Activated CD4-positive, alpha-beta memory T cell treated with anti-CD3 and anti-CD28 coated beads, Interleukin-2, amount 10 ng/mL, durations not matched to agents 7 days and 5 days (primary cell): ENCODE measurements at regions not wholly inside any gene's neighbourhood (a gene's known extent, or its start where the extent isn't known, plus 50 kb on each side); places are given as distances from the start of the nearest gene placed in this dataset.
A peak's percentile ranks its signal among the peaks of the same experiment; 100 is the strongest.

Experiments used
- CTCF ChIA-PET: fragments of 350-600 bp; sonication (Branson Sonifier 250); formaldehyde crosslinking; loops from one replicate; lab custom pipeline; 2021; ENCODE audit warnings: antibody characterized with exemption, inconsistent platforms; lab: Charles Lee
- POLR2A ChIA-PET: fragments of 350-600 bp; sonication (Branson Sonifier 250); formaldehyde crosslinking; loops from one replicate; lab custom pipeline; 2021; ENCODE audit warnings: antibody characterized with exemption; lab: Charles Lee
- DNase-seq: peaks from one replicate; pipeline ENCODE4 v3.0.0-alpha.2; 2020
- H3K27ac Mint-ChIP-seq: one replicate; pipeline ENCODE4 v1.8.0; 2021; ENCODE audit warnings: mild to moderate bottlenecking, mixed read lengths
- H3K27me3 Mint-ChIP-seq: one replicate; pipeline ENCODE4 v1.8.0; 2021; ENCODE audit warnings: mixed read lengths
- H3K36me3 Mint-ChIP-seq: one replicate; pipeline ENCODE4 v1.8.0; 2021; ENCODE audit warnings: low read depth, mixed read lengths
- H3K4me1 Mint-ChIP-seq: one replicate; pipeline ENCODE4 v1.8.0; 2021; ENCODE audit warnings: mixed read lengths
- H3K4me3 Mint-ChIP-seq: one replicate; pipeline ENCODE4 v1.8.0; 2021; ENCODE audit warnings: mild to moderate bottlenecking, mixed read lengths
- H3K9me3 Mint-ChIP-seq: one replicate; pipeline ENCODE4 v1.8.0; 2021; ENCODE audit warnings: mixed read lengths

DNA sequence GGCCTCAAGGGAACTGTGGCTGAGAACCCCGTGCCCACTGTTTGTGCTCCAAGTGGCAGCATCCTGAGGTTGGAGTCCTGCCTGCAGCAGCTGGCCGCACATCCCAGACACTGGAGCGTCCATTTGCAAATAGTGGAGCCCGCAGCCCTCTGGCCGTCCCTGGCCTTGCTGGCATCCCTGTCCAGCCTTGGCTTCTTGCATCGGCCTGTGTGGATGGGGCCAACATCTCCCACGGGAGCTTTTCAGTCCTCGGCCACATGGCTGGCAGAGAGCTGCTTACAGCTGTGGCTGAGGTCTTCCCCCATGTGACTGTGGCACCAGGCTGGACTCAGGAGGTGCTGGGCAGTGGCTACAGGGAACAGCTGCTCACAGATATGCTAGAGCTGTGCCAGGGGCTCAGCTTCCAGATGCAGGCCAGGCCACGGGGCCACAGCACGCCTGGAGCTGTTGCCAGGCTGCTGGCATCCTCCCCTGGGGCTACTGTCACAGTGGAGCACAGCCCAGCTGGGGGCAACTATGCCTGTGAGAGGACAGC, 71.2 kb downstream of the FAM43A start:
- no peak for DNase-seq
- H3K36me3 Mint-ChIP-seq: no peaks in the 10 kb centered on the region
- POLR2A ChIA-PET: no interaction called here

DNA sequence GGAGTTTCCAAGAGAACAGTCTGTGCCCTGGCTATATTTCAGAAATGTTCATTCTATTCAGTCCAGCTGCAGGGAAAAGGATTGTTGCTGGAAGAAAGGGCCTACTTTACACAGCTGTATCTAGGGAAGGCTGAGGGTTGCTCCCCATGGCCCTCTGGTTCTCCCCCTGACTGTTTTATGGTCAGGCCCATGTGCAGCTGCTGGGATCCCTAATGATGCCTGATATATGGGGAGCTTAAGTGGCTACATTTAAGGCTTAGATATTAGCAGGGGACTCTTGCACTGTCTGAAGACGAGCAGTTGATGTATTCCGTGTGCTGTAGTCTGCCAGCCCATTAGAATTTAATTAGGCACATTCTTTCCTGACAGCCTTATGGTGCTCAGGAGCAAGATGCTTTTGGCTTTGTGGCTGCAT, 72.0 kb downstream of the FAM43A start:
- H3K27me3 Mint-ChIP-seq: peaks cover 7% of the 10 kb centered on the region
- no peak for DNase-seq
- no peaks in the 10 kb centered on the region for H3K36me3 Mint-ChIP-seq
- H3K4me1 Mint-ChIP-seq: no peaks in the 10 kb centered on the region
- H3K4me3 Mint-ChIP-seq: no peak overlapping the region
- H3K9me3 Mint-ChIP-seq: no peaks in the 10 kb centered on the region
- POLR2A ChIA-PET: no interaction called here
- no peak overlapping the region for H3K27ac Mint-ChIP-seq
- CTCF ChIA-PET: interaction anchor here (1.0 kb wide), 1 partner anchor 75 kb away, joined by 4 read pairs; no protein-coding TSS in a partner anchor

More for the DNA sequence above, 71.2 kb downstream of the FAM43A start:
- CTCF ChIA-PET: no interaction called here
- Mint-ChIP-seq H3K27ac (no peak overlapping the region), H3K4me3 (no peak overlapping the region), H3K27me3 (peaks cover 8% of the 10 kb centered on the region), H3K9me3 (no peaks in the 10 kb centered on the region), H3K4me1 (no peaks in the 10 kb centered on the region)

DNA sequence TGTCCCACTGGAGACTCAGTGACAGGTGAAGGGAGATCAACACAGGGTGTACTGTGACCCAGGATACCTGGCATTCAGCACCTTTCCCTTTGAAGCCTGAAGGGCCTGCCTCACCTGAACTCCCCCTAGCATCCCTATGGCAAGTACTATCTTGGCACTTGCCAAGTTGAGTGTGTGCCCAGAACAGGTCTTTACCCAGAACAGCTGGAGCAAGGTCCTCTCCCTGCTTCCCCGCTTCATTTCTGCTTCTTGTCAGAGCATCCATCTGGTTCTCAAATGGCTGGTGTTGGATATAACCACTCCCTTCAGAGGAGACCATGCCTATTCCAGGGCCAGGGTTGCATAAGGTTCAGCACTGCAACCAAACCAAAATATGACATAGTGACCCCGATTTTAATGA, 73.0 kb downstream of the FAM43A start:
- ChIA-PET POLR2A (no interaction called here), CTCF (no interaction called here)
- DNase-seq: no peak
- Mint-ChIP-seq H3K9me3 (no peaks in the 10 kb centered on the region), H3K36me3 (no peaks in the 10 kb centered on the region), H3K4me3 (no peak overlapping the region), H3K4me1 (no peaks in the 10 kb centered on the region), H3K27me3 (peaks cover 6% of the 10 kb centered on the region), H3K27ac (no peak overlapping the region)

DNA sequence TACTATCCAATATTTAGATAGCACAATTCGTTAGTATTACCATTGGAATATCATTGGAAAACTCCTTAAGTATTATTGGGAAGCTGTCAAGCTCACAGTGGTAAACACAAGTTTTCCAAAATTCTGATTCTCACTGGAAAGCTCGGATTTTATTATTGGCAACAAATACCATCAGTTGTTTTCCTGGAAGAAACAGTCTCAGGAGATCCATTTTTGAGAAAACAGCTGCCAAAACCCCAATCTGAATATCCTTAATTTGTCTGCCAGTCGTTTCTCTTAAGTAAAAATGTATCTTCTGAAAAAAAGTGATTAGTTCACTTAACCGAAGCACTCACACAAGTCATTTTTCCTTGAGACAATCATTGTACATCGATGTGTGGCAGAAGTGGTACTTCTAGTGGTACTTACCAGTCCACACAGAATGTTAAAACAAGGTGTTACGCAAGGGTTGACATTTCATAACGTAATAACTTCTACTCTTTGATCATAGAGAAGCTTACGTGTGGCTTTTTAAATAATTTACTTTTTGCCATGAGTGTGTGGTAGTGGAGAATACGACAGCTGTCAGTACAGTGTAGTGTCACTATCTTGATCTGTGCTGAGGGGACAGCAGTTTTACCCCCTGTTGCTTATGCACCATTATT, 74.9 kb downstream of the FAM43A start:
- H3K27ac Mint-ChIP-seq: no peak overlapping the region
- H3K27me3 Mint-ChIP-seq: peaks cover 10% of the 10 kb centered on the region

DNA sequence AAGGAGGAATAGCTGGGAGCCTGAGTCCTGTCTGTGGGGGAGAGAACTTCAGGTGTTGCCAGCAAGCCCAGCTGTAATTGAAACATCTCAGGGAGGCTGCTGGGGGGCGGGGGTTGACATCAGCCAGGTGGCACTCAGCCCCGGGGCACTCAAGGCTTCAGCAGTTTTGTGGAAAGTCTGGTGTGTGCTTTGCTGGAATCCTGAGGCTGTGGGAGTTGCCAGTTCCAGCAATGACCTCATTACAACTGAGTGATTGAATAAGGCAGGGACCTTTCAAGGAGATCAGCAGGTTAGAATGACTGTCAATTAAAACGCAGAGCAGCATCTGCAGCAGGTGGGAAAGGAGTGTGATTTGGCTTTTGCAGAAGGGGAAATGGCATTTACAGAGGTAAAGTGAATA, 75.7 kb downstream of the FAM43A start:
- Mint-ChIP-seq H3K4me1 (no peaks in the 10 kb centered on the region), H3K27ac (no peak overlapping the region), H3K4me3 (no peak overlapping the region), H3K9me3 (no peaks in the 10 kb centered on the region), H3K36me3 (no peaks in the 10 kb centered on the region), H3K27me3 (peaks cover 14% of the 10 kb centered on the region)
- ChIA-PET CTCF (no interaction called here), POLR2A (no interaction called here)
- no peak for DNase-seq

More for the DNA sequence above, 74.9 kb downstream of the FAM43A start:
- no peaks in the 10 kb centered on the region for H3K36me3 Mint-ChIP-seq
- no peaks in the 10 kb centered on the region for H3K4me1 Mint-ChIP-seq
- DNase-seq: no peak
- CTCF ChIA-PET: no interaction called here
- POLR2A ChIA-PET: no interaction called here
- no peaks in the 10 kb centered on the region for H3K9me3 Mint-ChIP-seq
- no peak overlapping the region for H3K4me3 Mint-ChIP-seq

DNA sequence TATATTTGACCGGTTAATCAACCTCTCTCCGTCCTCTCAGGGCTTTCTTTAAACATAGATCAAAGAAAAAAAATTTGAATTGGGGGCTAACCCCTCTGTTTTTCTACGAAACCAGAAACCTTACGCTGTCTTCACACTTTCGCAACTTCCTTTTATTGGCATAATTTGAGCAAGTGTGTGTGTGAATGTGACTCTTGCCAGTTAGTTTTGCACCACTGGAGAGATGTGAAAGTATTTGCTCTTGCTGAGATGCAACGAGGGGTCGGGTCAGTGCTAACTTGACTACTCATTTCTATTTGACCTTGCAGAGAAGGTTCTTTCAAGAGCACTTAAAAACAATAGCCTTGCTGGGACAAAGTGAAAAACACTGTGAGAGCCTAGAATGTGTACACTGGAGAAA, 81.2 kb downstream of the FAM43A start:
- ChIA-PET CTCF (no interaction called here), POLR2A (no interaction called here)
- no peak overlapping the region for H3K4me3 Mint-ChIP-seq
- H3K4me1 Mint-ChIP-seq: peaks cover 19% of the 10 kb centered on the region
- H3K9me3 Mint-ChIP-seq: no peaks in the 10 kb centered on the region
- DNase-seq: no peak
- H3K36me3 Mint-ChIP-seq: no peaks in the 10 kb centered on the region
- peaks cover 19% of the 10 kb centered on the region for H3K27me3 Mint-ChIP-seq
- no peak overlapping the region for H3K27ac Mint-ChIP-seq

DNA sequence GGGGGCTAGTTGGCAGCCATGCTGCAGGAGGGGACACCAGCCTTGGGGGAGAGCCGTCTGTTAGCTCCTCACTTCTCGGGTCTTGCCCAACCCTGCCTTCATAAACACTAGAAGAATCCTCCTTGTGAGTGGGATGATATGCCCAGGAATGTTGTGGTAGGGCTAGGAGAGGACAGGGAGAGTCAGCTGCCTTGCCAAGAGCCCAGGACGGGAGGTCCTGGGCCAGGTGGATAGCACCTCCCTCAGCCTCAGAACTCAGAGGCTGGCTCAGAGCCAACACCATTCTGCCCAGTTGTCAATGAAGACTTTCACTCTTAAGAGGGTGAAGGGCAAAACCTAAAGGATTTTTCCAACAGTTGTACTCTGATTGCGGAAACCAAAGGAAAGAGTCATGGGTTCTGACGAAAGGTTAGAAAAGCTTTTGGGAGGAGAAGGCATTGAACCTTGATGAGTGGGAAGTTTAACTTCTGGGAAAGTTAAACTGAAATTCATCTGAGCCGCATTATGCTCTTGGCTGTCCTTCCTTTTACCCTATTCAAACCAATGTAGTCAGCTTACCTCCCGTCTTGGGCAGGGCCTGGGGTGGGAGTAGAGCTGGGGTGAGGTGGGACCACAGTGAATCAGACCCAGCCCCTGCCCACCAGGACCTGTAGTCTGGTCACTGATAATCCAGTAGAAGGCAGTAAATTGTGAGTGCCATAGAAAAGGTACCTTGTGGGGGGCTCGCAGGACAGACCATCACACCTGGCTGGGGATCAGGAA, 81.9 kb downstream of the FAM43A start:
- Mint-ChIP-seq H3K4me3 (no peak overlapping the region), H3K36me3 (no peaks in the 10 kb centered on the region), H3K9me3 (no peaks in the 10 kb centered on the region), H3K27ac (no peak overlapping the region), H3K4me1 (peaks cover 19% of the 10 kb centered on the region), H3K27me3 (peaks cover 22% of the 10 kb centered on the region)
- DNase-seq: no peak
- ChIA-PET POLR2A (no interaction called here), CTCF (no interaction called here)

DNA sequence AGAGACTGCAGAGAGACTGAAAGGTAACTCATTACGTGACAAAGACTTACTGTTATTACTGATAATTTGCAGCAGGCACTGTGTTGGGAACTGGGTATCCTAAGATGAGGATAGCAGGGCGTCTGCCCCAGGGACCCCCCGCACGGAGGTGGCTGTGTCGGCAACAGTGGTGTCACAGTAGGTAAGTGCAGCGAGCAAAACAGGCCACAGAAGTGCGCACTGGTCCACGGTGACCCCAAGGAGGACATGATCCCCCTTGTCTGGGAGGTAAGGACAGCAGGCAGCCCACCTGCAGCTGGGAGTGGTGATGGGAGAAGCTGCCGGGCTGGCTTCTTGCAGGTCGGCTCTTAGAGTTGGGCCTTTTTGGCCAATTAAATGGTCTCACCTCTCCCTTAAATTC, 82.9 kb downstream of the FAM43A start:
- Mint-ChIP-seq H3K27ac (no peak overlapping the region), H3K9me3 (no peaks in the 10 kb centered on the region), H3K4me1 (peaks cover 19% of the 10 kb centered on the region), H3K36me3 (no peaks in the 10 kb centered on the region), H3K27me3 (peaks cover 28% of the 10 kb centered on the region), H3K4me3 (no peak overlapping the region)
- ChIA-PET CTCF (interaction anchor here (1.0 to 1.3 kb wide), 3 partner anchors 81 to 97 kb away, joined by 4 to 7 read pairs (median 6); no protein-coding TSS in a partner anchor), POLR2A (interaction anchor here (1.0 to 1.3 kb wide), 2 partner anchors 26 to 96 kb away, joined by 5 to 6 read pairs; partner anchors contain the start of gene LSG1)
- no peak for DNase-seq

DNA sequence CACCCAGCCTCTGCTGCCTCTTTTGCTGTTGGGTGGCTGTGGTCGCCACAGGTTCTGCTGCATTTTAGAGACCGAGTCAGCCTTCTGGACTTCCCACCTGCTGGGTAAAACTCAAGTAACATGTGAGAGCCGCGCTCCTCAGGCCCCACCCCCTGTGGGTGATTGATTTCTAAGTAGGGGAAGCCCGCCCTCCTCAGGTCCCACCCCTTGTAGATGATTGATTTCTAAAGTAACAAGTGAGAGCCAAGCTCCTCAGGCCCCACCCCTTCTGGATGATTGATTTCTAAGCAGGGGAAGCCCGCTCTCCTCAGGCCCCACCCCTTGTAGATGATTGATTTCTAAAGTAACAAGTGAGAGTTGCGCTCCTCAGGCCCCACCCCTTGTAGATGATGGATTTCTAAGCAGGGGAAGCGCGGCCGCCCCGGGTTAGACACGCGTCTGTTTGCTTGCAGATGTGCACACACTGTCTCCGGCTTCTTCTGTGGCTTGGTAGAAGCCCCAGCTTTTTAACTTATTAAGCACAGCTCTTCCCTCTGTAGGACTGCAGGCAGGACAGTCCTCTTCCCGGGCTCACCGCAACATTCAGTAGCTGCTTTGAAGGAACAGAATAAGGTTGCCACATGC, 83.4 kb downstream of the FAM43A start:
- Mint-ChIP-seq H3K36me3 (no peaks in the 10 kb centered on the region), H3K9me3 (no peaks in the 10 kb centered on the region), H3K27ac (peak overlapping the region; percentile 44), H3K4me1 (peaks cover 19% of the 10 kb centered on the region), H3K27me3 (peaks cover 29% of the 10 kb centered on the region), H3K4me3 (peak overlapping the region; percentile 67)
- POLR2A ChIA-PET: interaction anchor here (1.0 to 1.3 kb wide), 2 partner anchors 25 to 97 kb away, joined by 5 to 6 read pairs; partner anchors contain the start of gene LSG1
- peak; percentile 89 for DNase-seq
- CTCF ChIA-PET: interaction anchor here (1.0 to 1.3 kb wide), 3 partner anchors 81 to 98 kb away, joined by 4 to 7 read pairs (median 6); no protein-coding TSS in a partner anchor

DNA sequence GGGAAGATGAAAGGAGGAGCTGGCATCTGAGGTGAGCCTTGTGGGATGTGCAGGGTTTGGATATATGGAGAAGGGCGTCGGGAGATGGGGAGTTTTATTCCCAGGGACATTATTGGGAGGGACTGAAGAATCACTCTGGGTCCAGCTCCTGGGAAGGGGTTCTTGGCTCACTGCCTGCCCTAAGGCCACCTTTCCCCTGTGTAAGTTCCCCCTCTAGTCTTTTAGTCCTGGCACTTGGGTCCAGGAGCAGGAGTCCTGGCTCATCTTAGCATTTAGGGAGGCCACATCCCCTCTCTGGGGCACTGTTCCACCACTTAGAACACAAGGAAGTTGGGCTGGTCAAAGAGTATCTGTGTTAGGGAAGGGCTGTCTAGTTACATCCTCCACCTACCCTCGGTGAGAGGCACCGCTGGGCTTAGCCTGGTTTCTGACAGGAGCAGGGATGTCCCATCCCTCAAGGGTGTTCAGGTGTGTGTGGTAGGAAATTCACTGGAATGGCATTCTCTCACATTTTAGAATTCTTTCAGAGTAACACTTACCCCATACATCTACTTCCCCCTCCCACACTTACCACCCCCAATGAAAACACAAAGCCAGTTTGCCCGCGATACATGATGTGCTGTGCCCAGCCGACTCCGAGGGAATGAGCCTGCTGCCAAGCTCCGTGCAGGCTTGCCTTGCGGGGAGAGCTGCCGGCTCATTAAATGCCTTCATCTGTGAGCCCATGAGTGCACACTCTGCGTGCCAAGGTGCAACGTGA, 86.7 kb downstream of the FAM43A start:
- H3K27ac Mint-ChIP-seq: no peak overlapping the region
- no peak overlapping the region for H3K4me3 Mint-ChIP-seq
- no peaks in the 10 kb centered on the region for H3K36me3 Mint-ChIP-seq
- ChIA-PET POLR2A (interaction anchor here (0.7 to 1.4 kb wide), 2 partner anchors 85 to 385 kb away, joined by 3 to 4 read pairs; no protein-coding TSS in a partner anchor), CTCF (no interaction called here)
- no peaks in the 10 kb centered on the region for H3K9me3 Mint-ChIP-seq
- H3K27me3 Mint-ChIP-seq: peaks cover 25% of the 10 kb centered on the region
- H3K4me1 Mint-ChIP-seq: peaks cover 19% of the 10 kb centered on the region
- no peak for DNase-seq

DNA sequence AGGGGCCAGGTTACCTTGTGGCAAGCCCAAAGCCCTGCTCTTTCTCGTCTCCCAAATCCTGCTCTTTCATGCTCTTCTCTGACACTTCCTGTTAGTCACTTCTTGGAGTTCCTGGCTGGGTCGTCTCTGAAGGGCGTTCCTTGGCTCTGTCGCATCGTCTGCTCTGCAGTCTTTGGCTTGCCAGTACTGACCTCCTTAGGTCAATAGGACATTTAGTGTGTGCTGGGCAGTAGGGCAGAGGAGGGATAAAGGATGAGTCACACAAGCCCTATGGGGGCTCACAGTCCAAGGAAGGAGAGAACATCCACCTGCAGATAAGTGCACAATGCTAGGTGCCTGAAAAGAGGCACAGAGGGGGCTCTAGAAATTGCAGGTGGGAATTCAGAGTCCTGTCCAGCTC, 87.5 kb downstream of the FAM43A start:
- Mint-ChIP-seq H3K4me1 (peaks cover 15% of the 10 kb centered on the region), H3K27ac (no peak overlapping the region), H3K4me3 (no peak overlapping the region), H3K36me3 (no peaks in the 10 kb centered on the region), H3K9me3 (no peaks in the 10 kb centered on the region), H3K27me3 (peaks cover 26% of the 10 kb centered on the region)
- DNase-seq: no peak
- CTCF ChIA-PET: no interaction called here
- POLR2A ChIA-PET: interaction anchor here (0.7 kb wide), 1 partner anchor 384 kb away, joined by 3 read pairs; no protein-coding TSS in a partner anchor

DNA sequence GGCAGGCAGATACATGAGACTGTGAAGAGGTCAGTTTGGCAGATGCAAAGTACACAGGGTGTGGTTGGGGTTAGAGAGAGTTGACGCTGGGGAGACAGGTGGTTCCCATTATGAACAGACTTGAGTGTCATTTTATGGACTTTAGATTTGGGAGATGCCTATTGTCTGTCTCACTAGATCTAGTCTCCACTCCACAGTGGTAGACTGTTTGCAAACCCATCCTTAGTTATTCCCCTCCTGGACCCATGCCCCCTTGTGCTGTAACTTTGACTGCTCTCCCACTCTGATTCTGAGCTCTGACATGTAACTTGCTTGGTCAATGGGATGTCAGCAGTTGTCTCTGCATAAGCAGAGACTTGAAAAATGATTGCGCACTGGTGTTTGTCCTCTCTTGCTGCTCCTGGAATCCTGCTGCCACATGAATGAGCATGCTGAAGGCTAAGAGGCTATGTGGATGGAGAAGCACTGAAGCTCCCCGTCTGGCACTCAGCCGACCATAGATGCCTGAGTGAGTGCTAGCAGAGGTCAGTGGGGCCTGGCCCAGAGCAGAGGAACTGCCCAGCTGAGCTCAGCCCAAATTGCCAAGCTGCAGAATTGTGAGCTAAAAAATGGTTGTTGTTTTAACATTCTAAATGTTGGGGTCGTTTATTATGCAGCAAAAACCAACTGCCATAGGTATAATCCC, 88.2 kb downstream of the FAM43A start:
- peaks cover 30% of the 10 kb centered on the region for H3K27me3 Mint-ChIP-seq
- CTCF ChIA-PET: no interaction called here
- peaks cover 9% of the 10 kb centered on the region for H3K4me1 Mint-ChIP-seq
- DNase-seq: no peak
- no peak overlapping the region for H3K27ac Mint-ChIP-seq
- no peaks in the 10 kb centered on the region for H3K9me3 Mint-ChIP-seq
- H3K36me3 Mint-ChIP-seq: no peaks in the 10 kb centered on the region
- H3K4me3 Mint-ChIP-seq: no peak overlapping the region
- POLR2A ChIA-PET: no interaction called here
